ENCODE measurements at regions not wholly inside any gene's neighbourhood (a gene's known extent, or its start where the extent isn't known, plus 50 kb on each side); places are given as distances from the start of the nearest gene placed in this dataset.
"Not testable (repeated sequence)": the region's sequence is repeated elsewhere in the genome, so short reads cannot be mapped to it uniquely, and the experiment has no call there.

DNA sequence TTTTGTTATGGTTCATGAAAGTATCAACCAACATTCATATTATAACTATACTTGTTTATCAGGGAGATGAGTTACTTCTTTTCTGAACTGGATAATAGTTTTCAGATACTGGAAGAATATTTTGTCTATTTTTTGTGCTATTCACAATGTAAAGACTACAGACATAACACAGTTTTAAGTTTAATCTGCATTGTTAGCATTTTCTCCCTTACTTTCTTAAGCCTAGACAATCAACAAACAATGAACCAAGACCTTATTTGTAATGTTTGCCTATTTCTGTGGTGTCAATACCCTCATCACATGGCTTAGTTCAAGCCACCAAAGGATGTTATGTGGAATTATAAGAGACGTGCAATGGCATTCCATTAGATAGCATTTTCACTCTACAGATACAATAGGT lies 119.5 kb downstream of the CAVIN4 start:
- in situ Hi-C loops (cut with HindIII; ENCODE audit: low pct_unique_long_range_greater_than_20kb, low sequenced_read_pairs) = no loop called here
- DNase-seq (ENCODE audit: low read depth, low spot score) = no peak

GRCh38 chr9:100698945-100699344 lies 121.1 kb downstream of the CAVIN4 start:
- in situ Hi-C loops (cut with HindIII; ENCODE audit: low pct_unique_long_range_greater_than_20kb, low sequenced_read_pairs) = no loop called here

GRCh38 chr9:100699668-100700067 lies 121.8 kb downstream of the CAVIN4 start:
- in situ Hi-C loops (cut with HindIII; ENCODE audit: low pct_unique_long_range_greater_than_20kb, low sequenced_read_pairs) = no loop called here

More at GRCh38 chr9:100698945-100699344, 121.1 kb downstream of the CAVIN4 start:
- DNase-seq (ENCODE audit: low read depth, low spot score) = peak; percentile 38

DNA sequence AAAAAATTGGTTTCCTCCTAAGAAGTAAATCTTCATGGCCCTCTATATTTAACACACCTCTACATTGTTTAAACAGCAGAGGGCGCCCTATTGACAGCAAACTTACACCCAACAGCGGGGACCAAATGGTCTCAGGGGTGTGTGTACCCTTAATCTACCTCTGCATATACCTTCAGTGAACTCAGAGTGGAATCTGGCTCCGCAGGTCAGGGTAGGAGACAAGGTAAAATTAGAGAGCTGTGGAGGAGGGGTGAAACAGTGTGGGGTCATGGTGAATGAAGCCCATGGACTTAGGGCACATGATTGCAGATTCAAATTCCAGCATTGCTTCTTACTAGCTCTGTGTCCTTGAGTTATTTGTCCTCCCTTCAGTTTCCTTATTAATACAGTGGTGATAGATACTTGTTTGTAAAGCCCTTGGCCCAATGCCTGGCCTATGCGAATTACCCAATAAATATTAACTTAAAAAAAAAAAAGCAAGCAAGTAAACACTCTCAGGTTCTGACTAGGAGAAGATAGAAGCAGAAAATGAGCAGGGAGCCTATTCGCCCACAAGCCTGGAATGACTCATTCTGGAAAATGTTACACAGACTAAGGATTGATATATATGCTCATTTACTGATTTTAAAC lies 122.9 kb downstream of the CAVIN4 start:
- in situ Hi-C loops (cut with HindIII; ENCODE audit: low pct_unique_long_range_greater_than_20kb, low sequenced_read_pairs) = no loop called here
- peak; percentile 65 for DNase-seq (ENCODE audit: low read depth, low spot score)

More at GRCh38 chr9:100699668-100700067, 121.8 kb downstream of the CAVIN4 start:
- DNase-seq (ENCODE audit: low read depth, low spot score) = no peak

DNA sequence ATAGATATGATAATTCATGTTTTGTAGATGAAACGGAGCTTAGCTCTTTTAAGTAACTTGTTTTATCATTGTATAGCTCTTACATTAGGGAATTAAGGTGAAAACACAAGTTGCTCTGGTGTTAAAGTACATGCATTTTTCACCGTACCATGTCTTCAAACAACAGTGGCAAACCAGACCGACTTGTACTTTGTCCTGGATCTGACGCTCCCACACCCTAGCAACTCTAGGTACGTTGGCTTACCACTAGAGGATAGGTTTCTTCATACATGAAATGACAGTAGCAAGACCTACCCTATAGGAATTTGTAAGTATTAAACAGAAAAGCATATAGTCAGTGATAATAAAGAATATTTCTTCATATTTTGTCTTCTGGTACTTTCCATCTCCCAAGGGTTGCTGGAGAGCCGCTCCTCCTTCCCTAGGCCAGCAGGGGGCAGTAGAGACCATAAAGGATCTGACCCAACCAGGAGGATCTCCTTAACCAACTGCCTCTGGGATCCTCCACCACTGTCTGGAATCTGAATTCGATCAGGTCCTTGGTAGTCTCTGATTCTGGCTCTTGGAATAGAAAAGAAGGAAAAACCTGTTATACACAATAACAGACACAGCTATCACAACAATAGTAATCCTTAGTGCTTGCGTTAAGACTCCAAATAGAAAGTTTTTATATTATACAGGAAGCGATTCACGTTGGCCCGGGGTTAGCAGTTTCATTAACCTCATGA lies 136.7 kb downstream of the CAVIN4 start:
- peak; percentile 85 for DNase-seq (ENCODE audit: low read depth, low spot score)
- in situ Hi-C loops (cut with HindIII; ENCODE audit: low pct_unique_long_range_greater_than_20kb, low sequenced_read_pairs) = no loop called here

- in situ Hi-C loops (cut with HindIII; ENCODE audit: low pct_unique_long_range_greater_than_20kb, low sequenced_read_pairs) = no loop called here
- DNase-seq (ENCODE audit: low read depth, low spot score) = no peak
Measured at GRCh38 chr9:100715100-100715380, 137.2 kb downstream of the CAVIN4 start.

GRCh38 chr9:100718717-100719116 lies 140.8 kb downstream of the CAVIN4 start:
- in situ Hi-C loops (cut with HindIII; ENCODE audit: low pct_unique_long_range_greater_than_20kb, low sequenced_read_pairs) = no loop called here
- DNase-seq (ENCODE audit: low read depth, low spot score) = no peak

- DNase-seq (ENCODE audit: low read depth, low spot score) = no peak
- in situ Hi-C loops (cut with HindIII; ENCODE audit: low pct_unique_long_range_greater_than_20kb, low sequenced_read_pairs) = no loop called here
Measured at GRCh38 chr9:100720922-100721321, 143.0 kb downstream of the CAVIN4 start.

GRCh38 chr9:100724886-100725285 lies 147.0 kb downstream of the CAVIN4 start:
- in situ Hi-C loops (cut with HindIII; ENCODE audit: low pct_unique_long_range_greater_than_20kb, low sequenced_read_pairs) = no loop called here

DNA sequence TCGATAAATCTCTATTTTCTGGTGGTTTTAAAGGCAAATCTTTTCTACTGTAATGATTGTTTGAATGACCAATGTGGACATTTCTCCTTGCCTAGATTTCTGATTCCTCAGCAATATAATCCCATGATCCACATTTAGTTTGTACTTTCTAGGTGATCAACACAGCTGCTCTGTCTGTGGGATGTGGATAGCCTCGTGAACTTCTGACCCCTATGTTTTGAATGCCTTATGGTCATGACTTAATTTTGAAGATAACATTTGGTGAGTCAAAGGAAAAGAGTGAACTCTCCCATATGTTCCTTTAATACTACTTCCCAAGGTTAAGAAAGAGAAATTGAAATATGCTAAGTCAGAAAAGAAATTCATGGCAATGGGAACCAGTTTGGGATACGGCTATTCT lies 147.5 kb downstream of the CAVIN4 start:
- in situ Hi-C loops (cut with HindIII; ENCODE audit: low pct_unique_long_range_greater_than_20kb, low sequenced_read_pairs) = no loop called here
- peak; percentile 32 for DNase-seq (ENCODE audit: low read depth, low spot score)

More at GRCh38 chr9:100724886-100725285, 147.0 kb downstream of the CAVIN4 start:
- peak; percentile 88 for DNase-seq (ENCODE audit: low read depth, low spot score)

GRCh38 chr9:100729336-100729895 lies 151.5 kb downstream of the CAVIN4 start:
- in situ Hi-C loops (cut with HindIII; ENCODE audit: low pct_unique_long_range_greater_than_20kb, low sequenced_read_pairs) = no loop called here
- no peak for DNase-seq (ENCODE audit: low read depth, low spot score)

GRCh38 chr9:100730086-100730485 lies 152.2 kb downstream of the CAVIN4 start:
- peak; percentile 80 for DNase-seq (ENCODE audit: low read depth, low spot score)
- in situ Hi-C loops (cut with HindIII; ENCODE audit: low pct_unique_long_range_greater_than_20kb, low sequenced_read_pairs) = no loop called here

- in situ Hi-C loops (cut with HindIII; ENCODE audit: low pct_unique_long_range_greater_than_20kb, low sequenced_read_pairs) = no loop called here
- DNase-seq (ENCODE audit: low read depth, low spot score) = no peak
Measured at GRCh38 chr9:100731038-100731556, 153.2 kb downstream of the CAVIN4 start.

DNA sequence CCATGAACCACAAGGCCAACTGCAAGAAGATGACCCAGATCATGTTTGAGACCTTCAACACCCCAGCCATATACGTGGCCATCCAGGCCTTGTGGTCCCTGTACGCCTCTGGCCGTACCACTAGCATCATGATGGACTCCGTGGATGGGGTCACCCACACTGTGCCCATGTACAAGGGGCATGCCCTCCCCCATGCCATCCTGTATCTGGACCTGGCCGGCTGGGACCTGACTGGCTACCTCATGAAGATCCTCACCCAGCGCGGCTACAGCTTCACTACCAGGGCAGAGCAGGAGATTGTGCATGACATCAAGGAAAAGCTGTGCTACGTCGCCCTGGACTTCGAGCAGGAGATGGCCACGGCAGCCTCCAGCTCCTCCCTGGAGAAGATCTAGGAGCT lies 153.7 kb downstream of the CAVIN4 start:
- in situ Hi-C loops (cut with HindIII; ENCODE audit: low pct_unique_long_range_greater_than_20kb, low sequenced_read_pairs) = no loop called here

GRCh38 chr9:100739208-100739607 lies 161.3 kb downstream of the CAVIN4 start:
- in situ Hi-C loops (cut with HindIII; ENCODE audit: low pct_unique_long_range_greater_than_20kb, low sequenced_read_pairs) = no loop called here
- DNase-seq (ENCODE audit: low read depth, low spot score) = no peak

More for the DNA sequence above, 153.7 kb downstream of the CAVIN4 start:
- no peak for DNase-seq (ENCODE audit: low read depth, low spot score)

DNA sequence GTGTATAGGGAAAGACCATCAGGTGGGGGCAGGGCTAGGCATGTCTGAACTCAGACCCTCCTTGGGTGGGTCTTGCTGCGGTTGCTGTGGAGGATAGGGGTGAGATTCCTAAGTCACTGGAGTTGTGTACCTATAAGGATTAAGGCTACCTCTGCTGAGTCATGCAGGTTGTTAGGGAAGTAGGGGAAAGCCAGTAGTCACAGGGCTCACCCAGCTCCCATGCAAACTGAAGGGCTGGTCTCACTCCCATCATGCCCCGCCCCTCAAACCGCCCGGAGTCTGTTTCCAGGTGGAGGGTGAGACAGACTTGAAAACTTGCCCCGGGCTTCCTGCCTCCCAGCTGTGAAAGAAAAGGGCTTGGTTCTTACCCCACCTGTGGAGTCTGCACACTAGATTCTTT lies 161.8 kb downstream of the CAVIN4 start:
- in situ Hi-C loops (cut with HindIII; ENCODE audit: low pct_unique_long_range_greater_than_20kb, low sequenced_read_pairs) = no loop called here
- DNase-seq (ENCODE audit: low read depth, low spot score) = no peak

GRCh38 chr9:100748930-100749329 lies 171.1 kb downstream of the CAVIN4 start:
- in situ Hi-C loops (cut with HindIII; ENCODE audit: low pct_unique_long_range_greater_than_20kb, low sequenced_read_pairs) = not testable (repeated sequence)
- DNase-seq (ENCODE audit: low read depth, low spot score) = peak; percentile 33

GRCh38 chr9:100756217-100756616 lies 178.3 kb downstream of the CAVIN4 start:
- in situ Hi-C loops (cut with HindIII; ENCODE audit: low pct_unique_long_range_greater_than_20kb, low sequenced_read_pairs) = no loop called here
- DNase-seq (ENCODE audit: low read depth, low spot score) = no peak

DNA sequence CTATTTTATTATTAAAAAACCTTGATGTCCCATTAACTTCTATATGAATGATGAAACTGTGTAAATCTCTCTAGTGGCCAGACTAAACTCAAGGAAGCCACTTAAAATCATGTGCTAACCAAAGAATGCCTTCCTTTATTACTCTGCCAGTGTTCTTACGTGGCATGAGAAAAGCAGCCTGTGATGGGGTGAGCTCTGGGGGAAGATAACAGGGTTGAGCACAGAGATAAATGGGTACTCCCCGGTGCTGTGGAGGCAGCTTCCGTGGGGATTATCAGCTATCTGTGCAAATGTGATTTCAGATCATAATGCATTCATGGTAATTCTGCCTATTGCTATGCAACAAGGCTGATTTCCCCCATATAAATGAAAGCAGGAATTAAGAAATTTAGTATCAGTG lies 181.3 kb downstream of the CAVIN4 start:
- in situ Hi-C loops (cut with HindIII; ENCODE audit: low pct_unique_long_range_greater_than_20kb, low sequenced_read_pairs) = no loop called here
- DNase-seq (ENCODE audit: low read depth, low spot score) = peak; percentile 87
